AML-193 (cell line): ENCODE measurements at regions not wholly inside any gene's neighbourhood (a gene's known extent, or its start where the extent isn't known, plus 50 kb on each side); places are given as distances from the start of the nearest gene placed in this dataset.
"Not testable (repeated sequence)": the region's sequence is repeated elsewhere in the genome, so short reads cannot be mapped to it uniquely, and the experiment has no call there.

ENCODE experiments used
- DNase-seq, 2 experiments: peaks; one replicate each; lab custom pipeline; 2025; lab: John Stamatoyannopoulos, UW

DNA sequence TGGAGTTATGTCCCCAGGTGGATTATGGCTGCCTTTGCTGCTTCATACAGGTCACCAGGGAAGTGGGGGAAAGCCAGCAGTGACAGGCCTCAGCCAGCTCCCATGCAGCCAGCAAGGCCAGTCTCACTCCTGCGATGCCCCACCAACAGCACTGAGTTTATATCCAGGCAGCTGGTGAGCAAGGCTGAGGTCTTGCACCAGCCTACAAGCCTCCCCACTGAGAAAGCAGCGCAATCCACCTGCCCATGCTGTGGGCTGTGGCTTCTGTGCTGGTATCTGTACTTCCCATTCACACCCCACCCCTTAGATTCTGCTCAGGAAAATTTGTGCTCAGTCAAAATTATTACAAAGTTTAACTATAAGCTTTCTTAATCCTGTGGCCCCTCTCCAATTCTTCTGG lies 153.5 kb downstream of the HHIP start:
- no peak for DNase-seq

DNA sequence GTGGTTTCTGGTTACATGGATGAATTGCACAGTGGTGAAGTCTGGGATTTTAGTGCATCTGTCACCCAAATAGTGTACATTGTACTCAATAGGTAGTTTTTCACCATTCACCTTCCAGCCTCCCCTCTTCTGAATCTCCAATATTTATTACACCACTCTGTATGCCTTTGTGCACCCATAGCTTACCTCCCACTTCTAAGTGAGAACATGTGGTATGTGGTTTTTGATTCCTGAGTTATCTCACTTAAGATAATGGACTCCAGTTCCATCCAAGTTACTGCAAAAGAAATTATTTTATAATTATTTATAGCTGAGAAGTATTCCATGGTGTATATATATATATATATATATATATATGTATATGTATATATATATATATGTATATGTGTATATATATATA lies 155.8 kb downstream of the HHIP start:
- DNase-seq, result no peak

DNA sequence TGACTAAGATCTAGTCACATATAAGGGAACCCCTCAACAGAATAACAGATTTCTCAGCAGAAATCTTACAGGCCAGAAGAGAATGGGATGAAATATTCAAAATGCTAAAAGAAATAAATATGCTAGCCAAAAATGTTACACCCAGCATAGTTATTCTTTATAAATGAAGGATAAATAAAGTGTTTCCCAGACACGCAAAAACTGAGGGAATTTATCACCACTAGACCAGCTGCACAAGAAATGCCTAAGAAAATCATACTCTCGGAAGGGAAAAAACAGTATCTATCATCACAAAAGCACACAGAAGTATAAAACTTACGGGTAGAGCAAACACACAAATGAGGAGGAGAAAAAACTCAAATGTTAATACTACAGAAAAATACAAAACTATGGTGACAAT lies 162.1 kb downstream of the HHIP start:
- DNase-seq, result no peak

DNA sequence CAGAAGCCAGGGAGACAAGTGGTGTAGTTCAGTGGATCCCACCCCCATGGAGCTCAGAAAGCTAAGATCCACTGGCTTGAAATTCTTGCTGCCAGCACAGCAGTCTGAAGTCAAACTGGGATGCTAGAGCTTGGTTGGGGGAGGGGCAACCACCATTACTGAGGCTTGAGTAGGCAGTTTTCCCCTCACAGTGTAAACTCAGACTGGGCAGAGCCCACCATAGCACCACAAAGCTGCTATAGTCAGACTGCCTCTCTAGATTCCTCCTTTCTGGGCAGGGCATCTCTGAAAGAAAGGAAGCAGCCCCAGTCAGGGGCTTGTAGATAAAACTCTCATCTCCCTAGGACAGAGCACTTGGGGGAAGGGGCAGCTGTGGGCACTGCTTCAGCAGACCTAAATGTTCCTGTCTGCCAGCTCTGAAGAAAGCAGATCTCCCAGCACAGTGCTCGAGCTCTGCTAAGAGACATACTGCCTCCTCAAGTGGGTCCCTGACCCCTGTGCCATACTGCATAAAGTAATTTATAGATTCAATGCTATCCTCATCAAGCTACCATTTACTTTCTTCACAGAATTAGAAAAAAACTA lies 163.2 kb downstream of the HHIP start:
- DNase-seq, result no peak

DNA sequence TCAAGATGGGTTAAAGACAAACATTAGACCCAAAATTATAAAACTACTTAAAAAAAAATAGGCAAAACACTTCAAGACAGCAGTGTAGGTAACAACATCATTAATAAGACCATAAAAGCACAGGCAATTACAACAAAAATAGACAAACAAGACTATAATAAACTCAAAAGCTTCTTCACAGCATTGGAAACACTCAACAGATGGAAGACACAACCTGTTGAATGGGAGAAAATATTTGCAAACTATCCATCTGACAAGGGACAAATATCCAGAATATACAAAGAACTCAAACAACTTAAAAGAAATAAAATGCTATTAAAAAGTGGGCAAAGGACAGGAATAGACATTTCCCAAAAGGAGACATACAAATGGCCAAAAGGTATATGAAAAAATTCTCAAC lies 170.7 kb downstream of the HHIP start:
- DNase-seq, result no peak

DNA sequence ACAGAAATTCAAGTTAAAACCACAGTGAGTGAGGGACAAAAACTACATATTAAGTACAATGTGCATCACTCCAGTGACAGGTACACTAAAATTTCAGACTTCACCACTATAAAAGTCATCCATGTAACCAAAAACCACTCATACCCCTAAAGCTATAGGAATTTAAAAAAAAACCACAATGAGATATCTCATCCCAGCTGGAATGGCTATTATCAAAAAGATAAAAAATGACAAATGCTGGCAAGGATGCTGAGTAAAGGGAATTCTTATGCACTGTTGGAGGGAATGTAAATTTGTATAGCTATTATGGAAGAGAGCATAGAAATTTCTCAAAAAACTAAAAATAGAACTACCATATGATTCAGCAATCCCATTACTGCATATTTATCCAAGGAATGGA lies 171.1 kb downstream of the HHIP start:
- no peak for DNase-seq

DNA sequence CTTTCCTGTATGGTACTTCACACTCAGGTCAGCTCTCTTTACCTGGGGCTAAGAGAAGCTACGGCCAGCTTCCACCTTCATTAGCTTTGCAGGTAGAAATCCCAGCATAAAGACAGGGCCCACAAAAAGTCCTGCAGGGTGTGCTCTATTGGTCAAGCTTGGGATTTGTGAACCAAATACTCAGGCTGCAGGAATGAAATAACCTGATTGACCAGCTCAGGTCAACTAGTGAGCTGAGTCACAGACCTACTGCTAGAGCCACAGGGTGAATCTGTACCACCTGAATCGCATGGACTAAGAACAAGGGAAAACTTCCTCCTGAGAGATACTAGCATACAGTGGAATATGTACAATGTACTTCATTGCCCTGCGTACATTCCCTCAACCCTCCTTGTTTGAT lies 172.2 kb downstream of the HHIP start:
- no peak for DNase-seq

DNA sequence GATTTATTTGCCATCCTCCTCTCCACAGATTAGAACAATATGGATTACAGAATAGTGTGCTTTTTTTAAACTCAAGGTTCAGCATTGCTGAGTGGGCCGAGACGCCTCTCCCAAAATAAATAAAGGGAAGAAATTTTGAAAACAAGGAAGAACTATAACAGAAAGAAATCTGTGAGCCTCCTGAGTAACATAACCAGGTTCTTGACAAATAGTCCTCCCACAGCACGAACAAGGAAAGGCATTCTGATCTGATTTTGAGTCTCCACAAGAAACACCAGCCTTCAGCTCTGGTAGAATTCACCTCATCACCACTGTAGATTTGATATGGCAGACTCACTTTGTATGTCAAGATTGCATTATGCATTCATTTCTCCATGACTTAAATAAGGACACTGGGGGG lies 173.6 kb downstream of the HHIP start:
- DNase-seq, result no peak

DNA sequence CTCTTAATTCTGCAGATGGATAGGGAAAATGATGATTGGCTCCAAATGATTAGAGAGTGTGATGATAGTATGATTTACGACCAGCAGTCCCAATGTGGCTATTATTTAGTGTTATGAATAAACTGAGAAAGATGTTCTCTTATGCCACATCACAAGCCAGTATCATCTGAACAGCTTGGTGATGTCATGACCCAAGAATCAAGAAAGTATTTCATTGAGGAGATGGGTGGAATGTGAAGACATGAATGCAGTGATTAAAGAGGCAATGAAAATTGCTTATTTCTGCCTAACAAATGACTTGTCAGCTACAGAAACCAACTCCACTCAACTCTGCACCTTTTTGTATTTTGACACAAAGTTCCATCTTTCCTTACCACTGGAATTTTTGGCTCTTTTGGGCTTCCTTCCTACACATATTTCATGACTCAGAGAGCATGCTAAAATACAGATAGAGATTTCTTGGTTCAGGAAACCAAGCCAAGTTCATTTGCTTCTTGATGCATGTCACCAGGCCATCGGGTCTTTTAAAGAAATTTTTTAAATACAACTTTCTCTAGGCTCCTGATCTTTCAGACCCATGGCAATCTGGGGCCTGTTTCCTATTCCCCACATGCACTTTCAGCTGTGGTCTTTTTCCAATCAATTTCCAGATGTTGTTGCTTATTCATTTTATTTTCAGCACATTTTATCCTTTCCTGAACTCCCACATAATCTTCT lies 174.2 kb downstream of the HHIP start:
- no peak for DNase-seq

DNA sequence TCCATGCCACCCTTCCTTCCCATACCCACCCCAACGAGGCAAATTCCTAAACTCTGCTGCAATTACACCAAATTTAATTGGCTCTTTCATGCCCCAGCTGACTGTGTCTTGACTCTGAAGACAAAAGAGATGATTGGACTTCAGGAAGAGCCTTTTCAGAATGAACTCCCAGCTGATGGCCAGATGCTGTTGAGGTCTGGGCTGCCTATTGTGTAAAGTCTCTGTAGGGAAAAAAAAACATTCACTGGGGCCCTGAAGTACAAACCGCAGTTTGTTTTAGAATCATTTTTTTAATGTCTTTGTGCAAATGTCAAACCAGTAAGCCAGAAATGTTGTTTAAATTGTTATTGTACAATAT lies 174.8 kb downstream of the HHIP start:
- DNase-seq, result no peak

DNA sequence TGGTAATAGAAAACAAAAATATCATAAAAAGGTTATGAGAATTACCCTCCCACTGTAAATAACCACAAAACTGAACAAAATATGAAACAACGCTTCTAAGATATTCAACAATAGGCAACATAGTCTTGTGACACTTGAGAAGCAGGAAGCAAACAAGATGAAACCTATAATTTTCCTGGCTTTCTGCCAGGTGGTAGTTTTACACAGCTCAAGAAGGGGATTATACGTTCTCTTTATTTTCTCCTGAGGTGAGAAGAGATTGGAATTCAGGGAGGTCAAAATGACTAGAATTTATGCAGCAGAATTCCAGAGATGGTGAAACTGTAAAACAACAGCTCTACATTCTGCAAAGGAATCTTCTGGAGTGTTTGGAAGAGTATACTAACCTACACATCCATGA lies 186.0 kb downstream of the HHIP start:
- DNase-seq, result no peak

DNA sequence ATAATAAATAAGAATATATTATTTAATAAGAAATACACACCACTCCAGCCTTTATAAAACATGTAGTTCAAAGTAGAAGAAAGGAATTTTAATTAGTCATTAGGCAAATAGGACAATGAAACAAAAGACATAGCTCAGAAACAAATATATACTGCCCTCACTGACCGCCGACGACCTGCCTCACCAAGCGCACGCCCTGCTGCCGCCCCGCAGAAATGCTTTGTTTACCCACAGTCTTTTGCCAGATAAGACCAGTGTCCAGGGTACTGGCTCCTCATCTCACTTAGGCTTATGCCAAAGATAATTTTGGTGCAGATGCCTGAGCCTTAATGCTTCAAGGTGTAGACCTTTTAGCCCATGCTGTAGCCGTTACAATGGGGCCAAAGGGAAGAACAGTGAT lies 199.5 kb downstream of the HHIP start:
- no peak for DNase-seq

DNA sequence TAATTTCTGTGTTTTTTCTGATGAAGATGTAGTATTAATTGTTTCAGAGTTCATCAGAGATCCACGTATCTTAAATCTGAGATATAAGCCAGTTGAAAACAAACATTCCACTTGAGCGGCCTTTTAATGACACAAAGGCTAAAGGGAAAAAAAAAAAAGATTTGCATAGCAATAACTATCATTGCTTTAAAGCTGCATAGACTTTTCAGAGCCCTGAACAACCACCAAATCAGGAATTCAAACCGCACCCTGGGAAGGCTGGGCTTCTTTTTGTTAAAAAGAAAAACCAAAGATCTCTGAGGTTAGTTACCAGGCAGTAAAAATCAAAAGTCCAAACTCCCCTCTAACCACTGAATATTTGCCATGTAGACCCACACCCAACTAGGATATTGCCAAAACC lies 206.0 kb downstream of the HHIP start:
- DNase-seq, result no peak

DNA sequence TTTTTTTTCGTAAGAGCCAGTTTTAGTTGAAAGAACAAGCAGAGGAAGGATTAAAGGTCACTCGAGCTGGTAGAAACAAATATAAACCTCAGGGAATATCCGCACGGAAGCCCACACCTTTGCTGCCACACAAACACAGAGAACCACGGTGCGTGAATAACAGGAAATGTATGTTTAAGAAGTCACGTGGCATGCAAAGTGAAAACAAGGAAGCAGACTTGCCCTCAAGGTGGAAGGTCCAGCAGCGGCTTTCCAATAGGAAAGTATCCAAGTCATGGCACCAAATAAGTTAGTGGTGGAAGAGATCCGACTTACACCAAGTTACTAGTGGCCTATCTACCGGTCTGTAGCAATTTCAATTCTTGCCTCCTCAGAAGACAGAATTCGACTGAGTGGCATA lies 215.5 kb downstream of the HHIP start:
- no peak for DNase-seq

DNA sequence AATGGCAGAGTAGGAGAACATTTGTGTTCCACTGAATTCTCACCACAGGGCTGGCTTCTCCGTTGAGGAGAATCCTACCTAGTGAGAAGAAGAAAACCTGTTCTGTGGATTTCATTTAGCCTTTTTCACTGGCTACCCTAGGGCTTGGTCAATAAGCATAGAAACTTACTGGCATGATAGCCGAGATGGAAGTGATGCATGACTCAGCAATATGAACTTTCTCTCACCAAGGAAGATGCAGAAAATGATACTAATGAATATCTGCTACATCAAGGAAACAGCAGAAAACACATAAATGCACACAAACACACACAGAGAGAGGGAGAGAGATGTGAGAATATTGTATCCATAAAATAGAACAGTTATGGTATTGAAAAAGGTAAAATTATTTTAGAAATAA lies 216.3 kb downstream of the HHIP start:
- no peak for DNase-seq

DNA sequence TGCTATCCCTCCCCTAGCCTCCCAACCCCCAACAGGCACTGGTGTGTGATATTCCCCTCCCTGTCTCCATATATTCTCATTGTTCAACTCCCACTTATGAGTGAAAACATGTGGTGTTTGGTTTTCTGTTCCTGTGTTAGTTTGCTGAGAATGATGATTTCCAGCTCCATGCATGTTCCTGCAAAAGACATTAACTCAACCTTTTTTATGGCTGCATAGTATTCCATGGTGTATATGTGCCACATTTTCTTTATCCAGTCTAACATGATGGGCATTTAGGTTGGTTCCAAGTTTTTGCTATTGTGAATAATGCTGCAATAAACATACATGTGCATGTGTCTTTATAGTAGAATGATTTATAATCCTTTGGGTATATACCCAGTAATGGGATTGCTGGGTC lies 218.9 kb downstream of the HHIP start:
- not testable (repeated sequence) for DNase-seq

DNA sequence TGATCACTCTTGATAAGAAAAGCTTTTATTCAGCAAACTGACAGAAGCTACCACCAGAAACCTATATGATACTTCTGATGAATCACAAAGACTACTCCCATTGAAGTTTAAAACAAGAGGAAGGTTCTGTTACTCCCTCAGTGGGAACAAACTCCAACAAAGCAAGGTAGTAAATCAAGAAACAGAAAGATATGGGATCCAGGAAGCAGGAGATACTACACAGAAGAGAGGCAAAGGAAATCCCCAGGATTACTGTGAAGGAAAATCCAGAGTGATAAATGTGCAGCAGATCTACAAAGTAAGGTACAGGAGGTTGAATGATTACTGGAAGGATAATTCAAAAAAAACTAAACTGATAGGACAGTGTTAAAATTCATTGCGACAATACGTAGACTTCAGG lies 222.4 kb downstream of the HHIP start:
- DNase-seq, result no peak

DNA sequence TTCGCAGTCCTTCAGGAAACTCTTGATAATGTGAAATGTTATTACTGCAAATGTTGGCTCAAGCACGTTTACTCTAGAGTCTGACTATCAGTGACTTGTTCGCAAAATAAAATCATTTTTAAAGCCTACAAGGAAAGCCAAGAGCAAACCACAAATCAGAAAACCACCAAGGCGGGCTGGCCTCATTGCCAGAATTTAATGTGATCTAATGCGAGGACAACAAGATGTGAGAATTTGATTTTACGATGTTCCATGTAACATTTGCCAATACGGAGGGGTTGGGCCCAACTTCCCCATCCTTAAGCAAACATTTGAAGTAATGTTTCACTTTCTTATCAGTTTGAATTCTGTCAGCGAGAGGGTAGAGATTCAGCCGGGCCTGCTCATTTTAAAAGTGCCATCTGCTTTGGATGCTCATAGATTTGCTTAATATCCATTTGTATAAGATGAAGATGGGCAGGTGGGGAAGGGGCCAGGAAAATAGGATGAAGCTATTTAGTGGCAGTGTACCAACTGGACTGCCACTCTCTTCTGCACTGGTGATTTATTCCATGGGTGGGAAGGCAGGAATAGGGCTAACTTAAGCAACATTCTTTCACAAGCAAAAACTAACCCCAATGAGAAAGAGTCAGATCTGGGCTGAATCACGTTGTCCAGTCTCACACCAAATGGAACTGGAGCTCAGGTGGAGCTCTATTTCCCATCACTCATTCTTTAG lies 225.3 kb downstream of the ANAPC10 start:
- DNase-seq, result no peak

DNA sequence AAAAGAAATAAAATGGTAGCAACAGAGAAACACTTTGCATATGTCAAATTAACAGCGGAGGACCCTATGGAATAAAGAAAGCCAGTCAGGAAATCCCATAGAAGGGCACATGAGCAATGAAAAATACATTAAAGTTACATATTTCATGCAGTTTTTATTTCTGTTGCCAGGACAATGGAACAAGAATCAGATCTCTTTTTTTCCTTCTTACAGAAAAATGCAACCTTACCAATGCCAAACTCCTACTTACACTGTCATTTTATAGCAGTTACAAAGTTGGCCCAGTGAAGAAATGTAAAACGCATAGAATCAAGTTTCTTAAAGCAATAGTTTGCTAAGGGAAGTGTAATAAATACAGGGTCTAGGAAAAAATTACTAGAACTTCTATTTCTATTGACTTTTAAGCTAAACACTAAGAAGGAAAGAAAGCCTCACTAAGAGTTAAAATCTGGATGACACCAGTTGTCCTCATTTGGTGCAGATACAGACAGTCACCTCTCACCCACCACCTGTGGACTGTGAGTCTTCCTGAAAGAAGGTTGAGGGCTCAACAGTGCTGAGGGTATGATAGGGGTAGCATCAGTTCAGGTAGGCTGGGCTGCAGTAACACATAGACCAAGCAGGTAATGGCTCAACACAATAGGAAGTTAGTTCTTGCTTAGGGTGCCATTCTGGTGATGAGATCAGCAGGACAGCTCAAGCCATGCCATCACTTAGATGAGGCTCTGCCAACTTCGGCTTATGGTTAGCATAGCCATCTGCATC lies 224.6 kb downstream of the ANAPC10 start:
- DNase-seq, result no peak

DNA sequence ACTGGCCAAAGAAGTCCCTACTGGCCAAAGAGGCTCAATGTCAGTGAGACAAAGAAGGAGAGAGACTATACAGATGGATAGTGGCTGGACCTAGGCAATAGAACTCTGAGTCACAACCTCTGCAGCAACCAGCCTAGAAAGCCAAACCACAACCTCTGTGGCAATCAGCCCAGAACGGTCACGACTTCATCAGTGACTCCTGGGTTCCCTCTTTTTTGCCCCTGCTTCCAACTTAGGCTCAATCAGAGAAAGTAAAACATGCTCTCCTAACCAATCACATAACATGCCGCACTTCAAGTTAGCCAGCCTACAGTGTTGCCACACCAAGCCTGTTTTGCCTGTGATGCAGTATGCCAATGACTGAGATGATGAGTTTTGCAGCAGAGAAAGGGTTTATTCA lies 203.4 kb downstream of the ANAPC10 start:
- peak; percentile 92 to 94 for DNase-seq

DNA sequence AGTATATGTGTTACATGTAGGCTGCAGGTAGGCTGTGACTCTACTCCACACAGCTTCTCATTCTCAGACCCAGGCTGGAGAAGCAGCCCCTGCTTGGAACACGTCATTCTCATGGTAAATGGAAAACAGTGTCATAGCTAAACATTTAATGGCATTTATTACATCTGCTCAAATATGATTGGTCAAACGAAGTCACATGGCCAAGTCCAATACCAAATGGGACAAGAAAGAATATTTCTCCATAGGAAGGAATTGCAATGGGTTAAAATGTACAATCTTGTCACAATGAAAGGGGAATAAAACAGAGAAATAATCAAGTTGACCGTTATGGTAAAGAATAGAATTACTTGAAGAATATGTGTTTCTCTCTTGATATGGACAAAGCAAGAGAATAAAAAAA lies 198.6 kb downstream of the ANAPC10 start:
- no peak for DNase-seq

DNA sequence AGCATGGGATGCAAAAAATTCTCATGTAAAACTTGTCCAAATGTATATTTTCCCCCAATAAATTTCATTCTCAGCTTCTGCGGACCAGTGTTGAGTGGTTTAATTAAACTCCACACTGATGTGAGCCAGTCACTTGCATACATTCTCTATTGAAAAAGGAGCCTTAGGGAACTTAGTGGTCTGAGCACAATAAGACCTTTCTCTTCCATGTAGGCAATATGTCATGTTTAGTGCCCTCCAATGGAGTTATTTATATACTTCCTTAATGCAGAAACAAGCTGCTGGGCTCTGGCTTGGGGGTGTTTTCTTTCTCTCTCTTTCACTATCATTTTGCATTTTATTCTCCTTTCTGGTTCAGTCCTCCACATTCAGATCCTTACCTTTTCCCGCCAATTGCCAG lies 196.9 kb downstream of the ANAPC10 start:
- no peak for DNase-seq

DNA sequence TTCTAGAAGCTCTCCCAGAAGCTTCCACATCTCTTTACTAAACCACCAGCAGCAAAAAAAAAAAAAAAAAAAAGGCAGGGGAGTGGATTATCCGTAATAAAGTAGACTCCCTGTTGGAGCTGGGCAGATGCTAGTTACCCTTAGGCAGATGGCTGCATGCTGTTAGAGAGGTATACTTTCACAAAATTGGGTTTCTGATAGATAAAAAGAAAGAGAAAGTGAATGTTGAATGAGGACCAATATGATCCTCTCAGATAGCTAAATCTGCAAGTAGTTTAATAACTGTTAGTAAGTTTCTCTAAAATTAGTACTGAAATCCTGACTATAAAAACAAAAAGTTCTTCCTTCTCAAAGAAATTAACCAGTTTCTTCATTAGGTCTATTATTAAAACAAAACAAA lies 195.4 kb downstream of the ANAPC10 start:
- DNase-seq, result no peak
